ENCODE measurements at regions not wholly inside any gene's neighbourhood (a gene's known extent, or its start where the extent isn't known, plus 50 kb on each side); places are given as distances from the start of the nearest gene placed in this dataset.

- no peak for TF ChIP-seq CTCF (IDR thresholded peaks at IDR 0.05)
- TF ChIP-seq POLR2A (IDR thresholded peaks at IDR 0.05), result no peak
- no peak for TF ChIP-seq EP300 (IDR thresholded peaks at IDR 0.05)
These were observed 220.4 kb downstream of the CPS1 start for GRCh38 chr2:210776756-210777155.
